Trophoblast cell (in vitro differentiated cells and primary cell): ENCODE measurements at regions not wholly inside any gene's neighbourhood (a gene's known extent, or its start where the extent isn't known, plus 50 kb on each side); places are given as distances from the start of the nearest gene placed in this dataset.

Experiments
- DNase-seq, 2 donors: peaks; one replicate each; pipeline ENCODE4 v3.0.0-alpha.2; 2016
- H2AFZ ChIP-seq: 2 replicates; pipeline ENCODE4 v1.6.1; 2013; ENCODE audit warnings: low read length, moderate library complexity, mild to moderate bottlenecking; ENCODE audit not compliant: insufficient read depth, poor library complexity
- H2AK5ac ChIP-seq: 2 replicates; pipeline ENCODE4 v1.6.1; 2013; ENCODE audit warnings: mild to moderate bottlenecking, low read length
- H2BK120ac ChIP-seq: 2 replicates; pipeline ENCODE4 v1.6.1; 2013; ENCODE audit warnings: low read length, mild to moderate bottlenecking, moderate library complexity; ENCODE audit not compliant: insufficient read depth, poor library complexity
- H2BK12ac ChIP-seq: 2 replicates; pipeline ENCODE4 v1.6.1; 2013; ENCODE audit warnings: mild to moderate bottlenecking, low read length, moderate library complexity
- H2BK5ac ChIP-seq: 2 replicates; pipeline ENCODE4 v1.6.1; 2013; ENCODE audit warnings: low read length, low read depth, moderate library complexity, mild to moderate bottlenecking; ENCODE audit not compliant: poor library complexity
- H3K14ac ChIP-seq: 2 replicates; pipeline ENCODE4 v1.6.1; 2013; ENCODE audit warnings: mild to moderate bottlenecking, low read length
- H3K18ac ChIP-seq: 2 replicates; pipeline ENCODE4 v1.6.1; 2013; ENCODE audit warnings: mild to moderate bottlenecking, low read length
- H3K23ac ChIP-seq: 2 replicates; pipeline ENCODE4 v1.6.1; 2013; ENCODE audit warnings: low read length
- H3K27ac ChIP-seq: 2 replicates; pipeline ENCODE4 v1.5.1; 2013; ENCODE audit warnings: low read depth, mild to moderate bottlenecking, inconsistent platforms, low read length, moderate library complexity
- H3K27me3 ChIP-seq: 2 replicates; pipeline ENCODE4 v1.6.1; 2013; ENCODE audit warnings: inconsistent platforms, mild to moderate bottlenecking, low read length, moderate library complexity; ENCODE audit not compliant: insufficient read depth
- H3K36me3 ChIP-seq, 2 experiments: 1 replicate in 1 of 2; 2 replicates in 1 of 2; pipeline ENCODE4 v1.6.1; 2013; ENCODE audit warnings: low read length in 2 of 2, mild to moderate bottlenecking in 2 of 2, moderate library complexity in 1 of 2; ENCODE audit not compliant: insufficient read depth in 2 of 2, control insufficient read depth in 1 of 2
- H3K4ac ChIP-seq: 2 replicates; pipeline ENCODE4 v1.6.1; 2013; ENCODE audit warnings: low read depth, mild to moderate bottlenecking, low read length, moderate library complexity
- H3K4me1 ChIP-seq, 2 experiments: 1 replicate in 1 of 2; 2 replicates in 1 of 2; pipeline ENCODE4 v1.6.1; 2013; ENCODE audit warnings: low read length in 2 of 2, mild to moderate bottlenecking in 2 of 2, moderate library complexity in 1 of 2; ENCODE audit not compliant: insufficient read depth in 2 of 2, control insufficient read depth in 1 of 2
- H3K4me2 ChIP-seq: 2 replicates; pipeline ENCODE4 v1.6.1; 2013; ENCODE audit warnings: inconsistent platforms, mild to moderate bottlenecking, low read length, moderate library complexity
- H3K4me3 ChIP-seq: 2 replicates; pipeline ENCODE4 v1.5.1; 2013; ENCODE audit warnings: mild to moderate bottlenecking, low read depth, low read length, inconsistent platforms
- H3K79me1 ChIP-seq: one replicate; pipeline ENCODE4 v1.6.1; 2013; ENCODE audit warnings: low read length
- H3K79me2 ChIP-seq: 2 replicates; pipeline ENCODE4 v1.6.1; 2013; ENCODE audit warnings: low read length, mild to moderate bottlenecking; ENCODE audit not compliant: control insufficient read depth, insufficient read depth, poor library complexity
- H3K9ac ChIP-seq: 2 replicates; pipeline ENCODE4 v1.6.1; 2013; ENCODE audit warnings: mild to moderate bottlenecking, low read length
- H3K9me3 ChIP-seq: 2 replicates; pipeline ENCODE4 v1.6.1; 2013; ENCODE audit warnings: low read depth, mild to moderate bottlenecking, control low read depth, inconsistent platforms, low read length; ENCODE audit not compliant: insufficient read depth
- H4K12ac ChIP-seq: 2 replicates; pipeline ENCODE4 v1.6.1; 2013; ENCODE audit warnings: low read depth, mild to moderate bottlenecking, low read length, moderate library complexity
- H4K8ac ChIP-seq: 2 replicates; pipeline ENCODE4 v1.6.1; 2013; ENCODE audit warnings: low read depth, mild to moderate bottlenecking, low read length, moderate library complexity
- H4K91ac ChIP-seq: one replicate; pipeline ENCODE4 v1.6.1; 2013; ENCODE audit warnings: low read depth, mild to moderate bottlenecking, low read length, moderate library complexity
- WGBS: extraction: QIAGEN DNeasy Blood & Tissue Kit; methylation state at CpG from one replicate; pipeline ENCODE4 v1.1.7; 2013; ENCODE audit warnings: missing lambda C conversion rate; ENCODE audit not compliant: insufficient read length, insufficient coverage; ENCODE audit errors: extremely low coverage; 5-methylcytosine and 5-hydroxymethylcytosine counted together

DNA sequence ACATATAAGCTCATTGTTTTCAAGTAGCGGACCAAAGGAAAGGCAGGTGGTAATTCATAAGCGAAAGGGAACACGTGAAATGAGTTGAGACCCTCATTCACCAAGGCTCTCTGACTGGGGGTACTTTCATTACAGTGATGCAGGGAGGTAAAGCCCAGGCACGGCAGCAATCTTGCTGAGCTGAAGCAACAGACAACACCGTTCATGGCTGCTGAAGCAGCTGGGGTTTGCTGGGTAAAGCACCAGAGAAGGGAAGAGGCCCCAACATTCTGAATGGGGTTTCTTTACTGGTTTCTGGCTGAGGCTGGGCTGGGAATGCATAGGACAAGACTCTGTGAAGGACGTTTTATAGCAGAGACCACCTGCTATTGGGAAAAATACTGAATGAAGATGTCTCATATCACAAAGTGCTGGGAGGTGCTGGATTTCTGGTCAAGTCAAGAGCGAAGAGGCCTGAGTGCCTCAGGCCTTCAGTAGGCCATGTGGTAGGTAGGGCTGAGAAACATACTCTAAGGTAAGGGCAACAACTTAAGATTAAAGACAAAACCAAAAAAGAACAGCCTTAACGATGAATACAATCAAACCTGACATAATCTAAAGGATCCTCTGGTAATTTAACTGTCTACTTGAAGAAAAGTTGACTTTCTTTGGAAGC is 324.7 kb upstream of the PIK3C3 start:
- H2BK120ac ChIP-seq = no peak overlapping the region
- H4K12ac ChIP-seq = no peak overlapping the region
- H3K27me3 ChIP-seq = no peaks in the 10 kb centered on the region
- no peak overlapping the region for H3K4me3 ChIP-seq
- no peaks in the 10 kb centered on the region for H3K36me3 ChIP-seq
- H3K9me3 ChIP-seq = no peaks in the 10 kb centered on the region
- H3K4me2 ChIP-seq = no peak overlapping the region
- H2AFZ ChIP-seq = no peak overlapping the region
- H3K23ac ChIP-seq = no peak overlapping the region
- H3K9ac ChIP-seq = no peak overlapping the region
- H3K79me2 ChIP-seq = peaks cover 3% of the 10 kb centered on the region
- no peak overlapping the region for H4K8ac ChIP-seq
- no peak overlapping the region for H3K4ac ChIP-seq
- H3K14ac ChIP-seq = no peak overlapping the region
- H2BK5ac ChIP-seq = no peak overlapping the region
- H2AK5ac ChIP-seq = no peak overlapping the region
- H3K27ac ChIP-seq = no peak overlapping the region
- no CpG with 5 or more reads among the region's 8 CpGs for WGBS
- H3K79me1 ChIP-seq = peaks cover 2% of the 10 kb centered on the region
- no peak overlapping the region for H3K18ac ChIP-seq
- H3K4me1 ChIP-seq = no peaks in the 10 kb centered on the region
- no peak overlapping the region for H2BK12ac ChIP-seq
- DNase-seq = no peak
- H4K91ac ChIP-seq = no peak overlapping the region

DNA sequence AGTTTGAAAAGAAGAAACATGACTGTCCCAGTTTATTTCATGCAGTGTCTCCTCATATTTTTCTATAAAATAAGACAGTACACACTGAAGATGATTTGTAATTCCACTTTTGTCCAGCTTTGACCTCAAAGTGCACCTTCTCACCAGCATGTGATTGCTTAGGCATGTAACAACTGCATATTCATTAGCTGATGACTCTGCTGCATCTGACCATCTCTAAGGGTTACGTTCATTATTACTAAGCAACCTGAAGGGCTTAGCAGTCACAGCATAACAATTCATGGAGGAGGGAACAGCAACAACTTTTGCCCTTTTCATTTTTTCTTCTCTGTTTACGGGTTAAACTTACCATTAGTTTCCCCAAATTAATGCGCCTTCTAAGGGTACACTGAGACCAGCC is 330.6 kb upstream of the PIK3C3 start:
- Histone ChIP-seq H3K79me2 (no peaks in the 10 kb centered on the region), H3K79me1 (no peaks in the 10 kb centered on the region), H4K8ac (no peak overlapping the region), H3K27me3 (no peaks in the 10 kb centered on the region), H3K4me2 (no peak overlapping the region), H2AFZ (no peak overlapping the region), H3K9me3 (no peaks in the 10 kb centered on the region), H3K18ac (no peak overlapping the region), H3K36me3 (no peaks in the 10 kb centered on the region), H3K4me3 (no peak overlapping the region), H3K23ac (no peak overlapping the region), H4K91ac (no peak overlapping the region), H2BK5ac (no peak overlapping the region), H2BK120ac (no peak overlapping the region), H2BK12ac (no peak overlapping the region), H4K12ac (no peak overlapping the region), H3K4me1 (no peaks in the 10 kb centered on the region), H2AK5ac (no peak overlapping the region), H3K4ac (no peak overlapping the region), H3K14ac (no peak overlapping the region), H3K27ac (no peak overlapping the region), H3K9ac (no peak overlapping the region)
- WGBS = no CpG with 5 or more reads among the region's 3 CpGs
- no peak for DNase-seq

DNA sequence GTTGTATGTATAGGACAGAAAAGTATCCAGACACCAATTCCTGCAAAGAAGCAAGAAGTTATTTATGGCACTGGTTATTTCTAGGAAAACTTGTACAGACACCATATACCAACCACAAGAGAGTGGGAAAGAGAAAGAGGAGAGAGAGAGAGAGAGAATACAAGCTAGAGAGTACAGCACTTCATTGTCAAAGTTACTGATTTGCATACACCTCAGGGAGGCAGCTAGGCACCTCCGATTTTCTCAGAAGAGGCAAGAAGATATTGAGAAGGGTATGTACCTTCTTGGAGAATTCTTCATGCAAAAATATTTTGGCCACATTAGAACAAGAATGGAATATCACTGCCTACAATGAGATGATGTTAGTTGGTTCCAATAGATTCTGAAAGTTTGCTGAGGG is 333.9 kb upstream of the PIK3C3 start:
- no peak overlapping the region for H3K9ac ChIP-seq
- no peak overlapping the region for H3K14ac ChIP-seq
- no peak overlapping the region for H3K4me2 ChIP-seq
- no peak overlapping the region for H2BK5ac ChIP-seq
- H3K79me2 ChIP-seq = no peaks in the 10 kb centered on the region
- no peak overlapping the region for H4K12ac ChIP-seq
- no peaks in the 10 kb centered on the region for H3K9me3 ChIP-seq
- H2AK5ac ChIP-seq = no peak overlapping the region
- no peak overlapping the region for H3K4ac ChIP-seq
- no peak overlapping the region for H2AFZ ChIP-seq
- no peak overlapping the region for H3K27ac ChIP-seq
- no peak for DNase-seq
- H3K4me1 ChIP-seq = no peaks in the 10 kb centered on the region
- H4K8ac ChIP-seq = no peak overlapping the region
- no peak overlapping the region for H4K91ac ChIP-seq
- H3K79me1 ChIP-seq = no peaks in the 10 kb centered on the region
- no peak overlapping the region for H3K4me3 ChIP-seq
- H2BK120ac ChIP-seq = no peak overlapping the region
- H3K36me3 ChIP-seq = no peaks in the 10 kb centered on the region
- WGBS = no CpG with 5 or more reads among the region's 1 CpG
- no peak overlapping the region for H2BK12ac ChIP-seq
- H3K18ac ChIP-seq = no peak overlapping the region
- no peak overlapping the region for H3K23ac ChIP-seq
- H3K27me3 ChIP-seq = no peaks in the 10 kb centered on the region

DNA sequence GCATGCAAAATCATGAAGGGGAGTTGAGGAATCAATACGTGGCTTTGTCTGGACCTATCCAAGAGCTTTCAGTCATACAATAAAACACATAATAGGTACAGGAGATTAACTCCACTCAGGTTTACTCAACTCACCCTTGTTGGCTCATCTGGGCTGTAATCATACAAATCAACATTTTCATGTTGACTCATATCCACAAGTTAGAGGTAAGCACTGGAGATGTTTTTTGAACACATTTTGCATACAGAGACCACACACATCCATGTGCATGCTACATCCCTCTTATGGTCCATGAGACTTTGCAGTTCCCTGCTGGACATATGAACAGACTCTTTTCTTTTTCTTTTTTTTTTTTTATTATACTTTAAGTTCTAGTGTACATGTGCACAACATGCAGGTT is 336.9 kb upstream of the PIK3C3 start:
- Histone ChIP-seq H2AK5ac (no peak overlapping the region), H4K12ac (no peak overlapping the region), H3K79me2 (no peaks in the 10 kb centered on the region), H2AFZ (no peak overlapping the region), H3K4me3 (no peak overlapping the region), H3K9me3 (no peaks in the 10 kb centered on the region), H3K23ac (no peak overlapping the region), H3K79me1 (no peaks in the 10 kb centered on the region), H3K36me3 (no peaks in the 10 kb centered on the region), H3K4me1 (no peaks in the 10 kb centered on the region), H2BK5ac (no peak overlapping the region), H3K27ac (no peak overlapping the region), H2BK120ac (no peak overlapping the region), H3K18ac (no peak overlapping the region), H3K9ac (no peak overlapping the region), H2BK12ac (no peak overlapping the region), H3K4me2 (no peak overlapping the region), H3K14ac (no peak overlapping the region), H4K91ac (no peak overlapping the region), H3K4ac (no peak overlapping the region), H4K8ac (no peak overlapping the region), H3K27me3 (no peaks in the 10 kb centered on the region)
- WGBS = no CpG with 5 or more reads among the region's 1 CpG
- DNase-seq = no peak
